ENCODE measurements at regions not wholly inside any gene's neighbourhood (a gene's known extent, or its start where the extent isn't known, plus 50 kb on each side); places are given as distances from the start of the nearest gene placed in this dataset.

DNA sequence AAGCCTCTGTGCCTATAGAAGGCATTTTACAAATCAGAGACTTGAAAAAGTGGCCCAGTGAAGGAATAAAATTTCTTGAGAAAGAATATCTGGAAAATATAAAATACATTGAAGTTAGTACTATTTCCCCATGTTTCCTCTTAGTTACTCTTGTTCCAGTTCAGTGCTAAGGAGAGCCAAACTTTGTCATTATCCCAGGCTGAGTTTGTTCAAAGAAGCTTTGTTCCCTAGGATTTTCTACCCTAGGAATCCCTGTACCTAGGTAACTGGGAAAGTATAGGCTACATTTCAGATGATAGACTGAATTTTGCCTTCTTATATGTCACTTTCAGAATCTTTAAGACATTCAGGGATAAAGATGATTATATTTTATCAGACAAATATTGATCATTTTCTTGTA lies 1395.7 kb upstream of the MAP3K7 start:
- TF ChIP-seq, protein P1, sequence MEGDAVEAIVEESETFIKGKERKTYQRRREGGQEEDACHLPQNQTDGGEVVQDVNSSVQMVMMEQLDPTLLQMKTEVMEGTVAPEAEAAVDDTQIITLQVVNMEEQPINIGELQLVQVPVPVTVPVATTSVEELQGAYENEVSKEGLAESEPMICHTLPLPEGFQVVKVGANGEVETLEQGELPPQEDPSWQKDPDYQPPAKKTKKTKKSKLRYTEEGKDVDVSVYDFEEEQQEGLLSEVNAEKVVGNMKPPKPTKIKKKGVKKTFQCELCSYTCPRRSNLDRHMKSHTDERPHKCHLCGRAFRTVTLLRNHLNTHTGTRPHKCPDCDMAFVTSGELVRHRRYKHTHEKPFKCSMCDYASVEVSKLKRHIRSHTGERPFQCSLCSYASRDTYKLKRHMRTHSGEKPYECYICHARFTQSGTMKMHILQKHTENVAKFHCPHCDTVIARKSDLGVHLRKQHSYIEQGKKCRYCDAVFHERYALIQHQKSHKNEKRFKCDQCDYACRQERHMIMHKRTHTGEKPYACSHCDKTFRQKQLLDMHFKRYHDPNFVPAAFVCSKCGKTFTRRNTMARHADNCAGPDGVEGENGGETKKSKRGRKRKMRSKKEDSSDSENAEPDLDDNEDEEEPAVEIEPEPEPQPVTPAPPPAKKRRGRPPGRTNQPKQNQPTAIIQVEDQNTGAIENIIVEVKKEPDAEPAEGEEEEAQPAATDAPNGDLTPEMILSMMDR (IDR thresholded peaks at IDR 0.05; ENCODE audit: insufficient read depth, low read length), result no peak
- TF ChIP-seq, protein P2, sequence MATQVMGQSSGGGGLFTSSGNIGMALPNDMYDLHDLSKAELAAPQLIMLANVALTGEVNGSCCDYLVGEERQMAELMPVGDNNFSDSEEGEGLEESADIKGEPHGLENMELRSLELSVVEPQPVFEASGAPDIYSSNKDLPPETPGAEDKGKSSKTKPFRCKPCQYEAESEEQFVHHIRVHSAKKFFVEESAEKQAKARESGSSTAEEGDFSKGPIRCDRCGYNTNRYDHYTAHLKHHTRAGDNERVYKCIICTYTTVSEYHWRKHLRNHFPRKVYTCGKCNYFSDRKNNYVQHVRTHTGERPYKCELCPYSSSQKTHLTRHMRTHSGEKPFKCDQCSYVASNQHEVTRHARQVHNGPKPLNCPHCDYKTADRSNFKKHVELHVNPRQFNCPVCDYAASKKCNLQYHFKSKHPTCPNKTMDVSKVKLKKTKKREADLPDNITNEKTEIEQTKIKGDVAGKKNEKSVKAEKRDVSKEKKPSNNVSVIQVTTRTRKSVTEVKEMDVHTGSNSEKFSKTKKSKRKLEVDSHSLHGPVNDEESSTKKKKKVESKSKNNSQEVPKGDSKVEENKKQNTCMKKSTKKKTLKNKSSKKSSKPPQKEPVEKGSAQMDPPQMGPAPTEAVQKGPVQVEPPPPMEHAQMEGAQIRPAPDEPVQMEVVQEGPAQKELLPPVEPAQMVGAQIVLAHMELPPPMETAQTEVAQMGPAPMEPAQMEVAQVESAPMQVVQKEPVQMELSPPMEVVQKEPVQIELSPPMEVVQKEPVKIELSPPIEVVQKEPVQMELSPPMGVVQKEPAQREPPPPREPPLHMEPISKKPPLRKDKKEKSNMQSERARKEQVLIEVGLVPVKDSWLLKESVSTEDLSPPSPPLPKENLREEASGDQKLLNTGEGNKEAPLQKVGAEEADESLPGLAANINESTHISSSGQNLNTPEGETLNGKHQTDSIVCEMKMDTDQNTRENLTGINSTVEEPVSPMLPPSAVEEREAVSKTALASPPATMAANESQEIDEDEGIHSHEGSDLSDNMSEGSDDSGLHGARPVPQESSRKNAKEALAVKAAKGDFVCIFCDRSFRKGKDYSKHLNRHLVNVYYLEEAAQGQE (IDR thresholded peaks at IDR 0.05; ENCODE audit: insufficient replicate concordance, low read depth), result no peak
